ENCODE measurements at regions not wholly inside any gene's neighbourhood (a gene's known extent, or its start where the extent isn't known, plus 50 kb on each side); places are given as distances from the start of the nearest gene placed in this dataset.

DNA sequence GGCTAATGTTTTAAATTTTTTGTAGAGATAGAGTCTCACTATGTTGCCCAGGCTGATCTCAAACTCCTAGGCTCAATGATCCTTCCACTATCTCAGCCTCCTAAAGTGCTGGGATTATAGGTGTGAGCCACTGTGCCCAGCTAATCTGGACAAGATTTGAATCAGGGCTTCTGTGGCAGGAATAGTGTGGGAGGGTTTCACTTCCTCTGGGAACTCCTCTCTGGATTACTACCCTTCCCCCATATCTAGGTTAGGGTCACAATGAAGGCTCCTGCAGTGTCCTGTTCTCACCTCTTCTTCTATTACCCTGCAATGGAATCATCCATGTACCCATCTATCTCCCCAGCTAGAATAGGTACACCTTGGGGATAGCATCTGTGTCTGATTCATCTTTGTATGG lies 133.6 kb upstream of the RAB4A start:
- Histone ChIP-seq H3K36me3 (replicated peaks in 1 of 2; ENCODE audit: control insufficient read depth in 1 of 2, insufficient read depth in 2 of 2, low read length in 2 of 2) (no peaks in the 10 kb centered on the region), H4K20me1 (ENCODE audit: insufficient read depth, low read length) (no peaks in the 10 kb centered on the region), H3K4me1 (ENCODE audit: insufficient read depth, low read length) (peaks cover 57% of the 10 kb centered on the region), H3K79me2 (ENCODE audit: insufficient read depth, low read length) (no peaks in the 10 kb centered on the region), H3K4me3 (replicated peaks in 1 of 3; ENCODE audit: insufficient read depth in 1 of 3, low read depth in 2 of 3, low read length in 3 of 3) (no peak overlapping the region), H3K9me3 (ENCODE audit: low read length) (peaks cover 24% of the 10 kb centered on the region), H3K9ac (ENCODE audit: insufficient read depth, low read depth, low read length) (no peak overlapping the region), H3K27me3 (ENCODE audit: control insufficient read depth in 1 of 2, insufficient read depth in 2 of 2, low read length in 2 of 2) (no peaks in the 10 kb centered on the region), H2AFZ (ENCODE audit: low read length) (no peak overlapping the region), H3K4me2 (ENCODE audit: low read depth, low read length) (no peak overlapping the region), H3K27ac (ENCODE audit: extremely low read length, insufficient read depth, low read length) (no peak overlapping the region)
- ChIA-PET CTCF (ENCODE audit: low intra/inter-chr PET ratio, low total read pairs) (no interaction called here), POLR2A (interaction anchor here (1.0 to 1.1 kb wide), 2 partner anchors 8 to 11 kb away, joined by 3 read pairs; no protein-coding TSS in a partner anchor)
- no TSS peak for BruUV-seq (replicated peaks)
- no peak for FAIRE-seq
- DNase-seq (ENCODE audit: low spot score) = no peak
- intact Hi-C loops (cut with micrococcal nuclease; ENCODE audit: unreplicated experiment) (loop anchor here (10.0 kb wide), 1 partner anchor 302 kb away; no protein-coding TSS in a partner anchor), in situ Hi-C loops (cut with HindIII; ENCODE audit: extremely low pct_ligation_motif_present, low pct_unique_long_range_greater_than_20kb) (no loop called here)
- ATAC-seq = no peak
- TF ChIP-seq ZNF607 (CRISPR knock-in tag; IDR thresholded peaks at IDR 0.05; ENCODE audit: borderline replicate concordance) = no peak
- no peak for TF ChIP-seq RFX5 (IDR thresholded peaks at IDR 0.05; ENCODE audit: low read depth, low read length)
- TF ChIP-seq, protein P1, sequence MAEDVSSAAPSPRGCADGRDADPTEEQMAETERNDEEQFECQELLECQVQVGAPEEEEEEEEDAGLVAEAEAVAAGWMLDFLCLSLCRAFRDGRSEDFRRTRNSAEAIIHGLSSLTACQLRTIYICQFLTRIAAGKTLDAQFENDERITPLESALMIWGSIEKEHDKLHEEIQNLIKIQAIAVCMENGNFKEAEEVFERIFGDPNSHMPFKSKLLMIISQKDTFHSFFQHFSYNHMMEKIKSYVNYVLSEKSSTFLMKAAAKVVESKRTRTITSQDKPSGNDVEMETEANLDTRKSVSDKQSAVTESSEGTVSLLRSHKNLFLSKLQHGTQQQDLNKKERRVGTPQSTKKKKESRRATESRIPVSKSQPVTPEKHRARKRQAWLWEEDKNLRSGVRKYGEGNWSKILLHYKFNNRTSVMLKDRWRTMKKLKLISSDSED (CRISPR knock-in tag; IDR thresholded peaks at IDR 0.05) = no peak
- no peak for TF ChIP-seq RAD21 (CRISPR knock-in tag; IDR thresholded peaks at IDR 0.05)
- no peak for TF ChIP-seq ZC3H13 (CRISPR knock-in tag; IDR thresholded peaks at IDR 0.05)
- no peak for TF ChIP-seq ETV6 (CRISPR knock-in tag; conservative IDR thresholded peaks at IDR 0.05)
- TF ChIP-seq ZFP36 (IDR thresholded peaks at IDR 0.05; ENCODE audit: borderline replicate concordance, low read depth, low read length, partially characterized antibody) = no peak
- TF ChIP-seq, protein P2, sequence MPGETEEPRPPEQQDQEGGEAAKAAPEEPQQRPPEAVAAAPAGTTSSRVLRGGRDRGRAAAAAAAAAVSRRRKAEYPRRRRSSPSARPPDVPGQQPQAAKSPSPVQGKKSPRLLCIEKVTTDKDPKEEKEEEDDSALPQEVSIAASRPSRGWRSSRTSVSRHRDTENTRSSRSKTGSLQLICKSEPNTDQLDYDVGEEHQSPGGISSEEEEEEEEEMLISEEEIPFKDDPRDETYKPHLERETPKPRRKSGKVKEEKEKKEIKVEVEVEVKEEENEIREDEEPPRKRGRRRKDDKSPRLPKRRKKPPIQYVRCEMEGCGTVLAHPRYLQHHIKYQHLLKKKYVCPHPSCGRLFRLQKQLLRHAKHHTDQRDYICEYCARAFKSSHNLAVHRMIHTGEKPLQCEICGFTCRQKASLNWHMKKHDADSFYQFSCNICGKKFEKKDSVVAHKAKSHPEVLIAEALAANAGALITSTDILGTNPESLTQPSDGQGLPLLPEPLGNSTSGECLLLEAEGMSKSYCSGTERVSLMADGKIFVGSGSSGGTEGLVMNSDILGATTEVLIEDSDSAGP (CRISPR knock-in tag; IDR thresholded peaks at IDR 0.05; ENCODE audit: borderline replicate concordance) = no peak
- no peak for TF ChIP-seq ZNF790 (CRISPR knock-in tag; IDR thresholded peaks at IDR 0.05; ENCODE audit: borderline replicate concordance)
- TF ChIP-seq EP300 (IDR thresholded peaks at IDR 0.05; ENCODE audit: low read depth in 2 of 2, low read length in 2 of 2) = no peak
- no peak for TF ChIP-seq EP300 (CRISPR knock-in tag; IDR thresholded peaks at IDR 0.05; ENCODE audit: borderline replicate concordance)
- TF ChIP-seq XBP1 (CRISPR knock-in tag; IDR thresholded peaks at IDR 0.05) = no peak
- TF ChIP-seq TARDBP (CRISPR knock-in tag; IDR thresholded peaks at IDR 0.05) = no peak
- TF ChIP-seq, protein P3, sequence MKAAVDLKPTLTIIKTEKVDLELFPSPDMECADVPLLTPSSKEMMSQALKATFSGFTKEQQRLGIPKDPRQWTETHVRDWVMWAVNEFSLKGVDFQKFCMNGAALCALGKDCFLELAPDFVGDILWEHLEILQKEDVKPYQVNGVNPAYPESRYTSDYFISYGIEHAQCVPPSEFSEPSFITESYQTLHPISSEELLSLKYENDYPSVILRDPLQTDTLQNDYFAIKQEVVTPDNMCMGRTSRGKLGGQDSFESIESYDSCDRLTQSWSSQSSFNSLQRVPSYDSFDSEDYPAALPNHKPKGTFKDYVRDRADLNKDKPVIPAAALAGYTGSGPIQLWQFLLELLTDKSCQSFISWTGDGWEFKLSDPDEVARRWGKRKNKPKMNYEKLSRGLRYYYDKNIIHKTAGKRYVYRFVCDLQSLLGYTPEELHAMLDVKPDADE (CRISPR knock-in tag; IDR thresholded peaks at IDR 0.05) = no peak
- no peak for TF ChIP-seq ZNF264 (CRISPR knock-in tag; IDR thresholded peaks at IDR 0.05)
- no peak for TF ChIP-seq RORA (CRISPR knock-in tag; IDR thresholded peaks at IDR 0.05)
- TF ChIP-seq ZNF225 (CRISPR knock-in tag; IDR thresholded peaks at IDR 0.05) = no peak
- TF ChIP-seq, protein P4, sequence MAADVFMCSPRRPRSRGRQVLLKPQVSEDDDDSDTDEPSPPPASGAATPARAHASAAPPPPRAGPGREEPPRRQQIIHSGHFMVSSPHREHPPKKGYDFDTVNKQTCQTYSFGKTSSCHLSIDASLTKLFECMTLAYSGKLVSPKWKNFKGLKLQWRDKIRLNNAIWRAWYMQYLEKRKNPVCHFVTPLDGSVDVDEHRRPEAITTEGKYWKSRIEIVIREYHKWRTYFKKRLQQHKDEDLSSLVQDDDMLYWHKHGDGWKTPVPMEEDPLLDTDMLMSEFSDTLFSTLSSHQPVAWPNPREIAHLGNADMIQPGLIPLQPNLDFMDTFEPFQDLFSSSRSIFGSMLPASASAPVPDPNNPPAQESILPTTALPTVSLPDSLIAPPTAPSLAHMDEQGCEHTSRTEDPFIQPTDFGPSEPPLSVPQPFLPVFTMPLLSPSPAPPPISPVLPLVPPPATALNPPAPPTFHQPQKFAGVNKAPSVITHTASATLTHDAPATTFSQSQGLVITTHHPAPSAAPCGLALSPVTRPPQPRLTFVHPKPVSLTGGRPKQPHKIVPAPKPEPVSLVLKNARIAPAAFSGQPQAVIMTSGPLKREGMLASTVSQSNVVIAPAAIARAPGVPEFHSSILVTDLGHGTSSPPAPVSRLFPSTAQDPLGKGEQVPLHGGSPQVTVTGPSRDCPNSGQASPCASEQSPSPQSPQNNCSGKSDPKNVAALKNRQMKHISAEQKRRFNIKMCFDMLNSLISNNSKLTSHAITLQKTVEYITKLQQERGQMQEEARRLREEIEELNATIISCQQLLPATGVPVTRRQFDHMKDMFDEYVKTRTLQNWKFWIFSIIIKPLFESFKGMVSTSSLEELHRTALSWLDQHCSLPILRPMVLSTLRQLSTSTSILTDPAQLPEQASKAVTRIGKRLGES (CRISPR knock-in tag; IDR thresholded peaks at IDR 0.05; ENCODE audit: borderline replicate concordance) = no peak
- no peak for TF ChIP-seq ARHGAP35 (CRISPR knock-in tag; IDR thresholded peaks at IDR 0.05; ENCODE audit: borderline replicate concordance)
- TF ChIP-seq ZNF557 (CRISPR knock-in tag; IDR thresholded peaks at IDR 0.05) = no peak

Data from HepG2 (cell line).